Panc1 (cell line): ENCODE measurements at regions not wholly inside any gene's neighbourhood (a gene's known extent, or its start where the extent isn't known, plus 50 kb on each side); places are given as distances from the start of the nearest gene placed in this dataset.

Experiments used
- ATAC-seq: fragments of 200-7000 bp; cut with Tn5 transposase; 2 replicates; pipeline ENCODE4 v1.9.1; 2020; ENCODE audit warnings: mild to moderate bottlenecking, moderate library complexity
- BruUV-seq: library from RNA; stranded (reverse); fragments of 400-500 nt; replicated peaks from 2 replicates; lab custom pipeline; 2021; lab: Mats Ljungman, UMichigan
- CTCF ChIA-PET: fragments of 300-600 bp; sonication (Branson Sonifier 250); formaldehyde crosslinking; loops from one replicate; lab custom pipeline; 2022; ENCODE audit warnings: antibody characterized with exemption; lab: Charles Lee
- POLR2A ChIA-PET: fragments of 300-600 bp; sonication (Branson Sonifier 250); formaldehyde crosslinking; loops from one replicate; lab custom pipeline; 2022; ENCODE audit warnings: antibody characterized with exemption; lab: Charles Lee
- DNase-seq: peaks from one replicate; pipeline ENCODE4 v3.0.0-alpha.2; 2010; ENCODE audit warnings: low read depth, low spot score
- H3K27ac ChIP-seq: 2 replicates; pipeline ENCODE4 v1.5.1; 2011; ENCODE audit warnings: mild to moderate bottlenecking, low read length, inconsistent platforms
- H3K27me3 ChIP-seq: fragments of 200-500 bp; sonication (Bioruptor generic); 2 replicates; pipeline ENCODE4 v1.6.0; 2014; ENCODE audit warnings: low read length, inconsistent platforms; ENCODE audit not compliant: control insufficient read depth, insufficient read depth
- H3K36me3 ChIP-seq: fragments of 200-500 bp; sonication (Bioruptor generic); 2 replicates; pipeline ENCODE4 v1.5.1; 2014; ENCODE audit warnings: inconsistent platforms, mild to moderate bottlenecking, low read length, moderate library complexity; ENCODE audit not compliant: control insufficient read depth, insufficient read depth
- H3K4me1 ChIP-seq: 2 replicates; pipeline ENCODE4 v1.5.1; 2011; ENCODE audit warnings: inconsistent platforms, mild to moderate bottlenecking, low read length, moderate library complexity; ENCODE audit not compliant: control insufficient read depth, insufficient read depth
- H3K4me3 ChIP-seq, 2 experiments: 2 replicates each; pipeline ENCODE4 v1.5.1; 2011 to 2012; ENCODE audit warnings: low read depth in 2 of 2, low read length in 2 of 2, mild to moderate bottlenecking in 2 of 2, inconsistent platforms in 1 of 2, moderate library complexity in 1 of 2
- H3K9me3 ChIP-seq: fragments of 200-500 bp; sonication (Bioruptor generic); 2 replicates; pipeline ENCODE4 v1.5.1; 2014; ENCODE audit warnings: low read depth, mild to moderate bottlenecking, inconsistent platforms, low read length, moderate library complexity; ENCODE audit not compliant: control insufficient read depth, insufficient read depth
- CTCF ChIP-seq: fragments of 450-650 bp; IDR thresholded peaks from 2 replicates; pipeline ENCODE4 v1.5.1; 2017; ENCODE audit warnings: mild to moderate bottlenecking
- POLR2AphosphoS5 ChIP-seq: IDR thresholded peaks from 2 replicates; pipeline ENCODE4 v1.6.1; 2012; ENCODE audit warnings: mild to moderate bottlenecking, low read depth, low read length, moderate library complexity
- REST ChIP-seq, 2 experiments: IDR thresholded peaks; 2 replicates each; pipeline ENCODE4 v1.6.1; 2011 to 2012; ENCODE audit warnings: low read depth in 2 of 2, control low read depth in 1 of 2, low read length in 1 of 2, mild to moderate bottlenecking in 1 of 2, moderate library complexity in 1 of 2; ENCODE audit not compliant: insufficient read depth in 1 of 2
- SIN3A ChIP-seq: IDR thresholded peaks from 2 replicates; pipeline ENCODE4 v1.6.1; 2012; ENCODE audit warnings: low read depth, mild to moderate bottlenecking, low read length, moderate library complexity, borderline replicate concordance; ENCODE audit not compliant: insufficient read depth
- TCF7L2 ChIP-seq: IDR thresholded peaks from 2 replicates; pipeline ENCODE4 v1.6.1; 2011; ENCODE audit warnings: mild to moderate bottlenecking, low read depth, low read length, inconsistent platforms
- in situ Hi-C: cut with HindIII; loops from 2 replicates; pipeline ENCODE4 v1.10.0; 2016; ENCODE audit warnings: low sequenced_read_pairs, low pct_unique_long_range_greater_than_20kb
- intact Hi-C: fragments of 100-400 bp; cut with micrococcal nuclease; formaldehyde crosslinking; loops from one replicate; pipeline ENCODE4 v1.10.0; 2022; ENCODE audit not compliant: unreplicated experiment

- Histone ChIP-seq H3K27ac (no peak overlapping the region), H3K4me3 (no peak overlapping the region), H3K4me1 (no peaks in the 10 kb centered on the region), H3K27me3 (no peaks in the 10 kb centered on the region), H3K9me3 (no peaks in the 10 kb centered on the region), H3K36me3 (no peaks in the 10 kb centered on the region)
- in situ Hi-C loops (no loop called here), intact Hi-C loops (no loop called here)
- BruUV-seq = no TSS peak
- TF ChIP-seq SIN3A (no peak), TCF7L2 (no peak), CTCF (no peak), REST (IDR thresholded peaks at IDR 0.05; ENCODE audit: insufficient read depth in 1 of 2, low read depth in 2 of 2, low read length in 1 of 2) (no peak), POLR2AphosphoS5 (no peak)
- CTCF ChIA-PET = no interaction called here
- POLR2A ChIA-PET = no interaction called here
- no peak for ATAC-seq
- no peak for DNase-seq
These were observed 191.3 kb upstream of the TBX3 start for GRCh38 chr12:114875313-114875712.

GRCh38 chr12:114873656-114874055 lies 189.7 kb upstream of the TBX3 start:
- CTCF ChIA-PET = no interaction called here
- Histone ChIP-seq H3K27ac (no peak overlapping the region), H3K4me1 (no peaks in the 10 kb centered on the region), H3K27me3 (no peaks in the 10 kb centered on the region), H3K36me3 (no peaks in the 10 kb centered on the region), H3K4me3 (no peak overlapping the region), H3K9me3 (no peaks in the 10 kb centered on the region)
- ATAC-seq (no peak), DNase-seq (no peak)
- in situ Hi-C loops = no loop called here
- BruUV-seq = no TSS peak
- TF ChIP-seq POLR2AphosphoS5 (no peak), SIN3A (no peak), TCF7L2 (no peak), CTCF (no peak), REST (IDR thresholded peaks at IDR 0.05; ENCODE audit: insufficient read depth in 1 of 2, low read depth in 2 of 2, low read length in 1 of 2) (no peak)
- POLR2A ChIA-PET = no interaction called here
- intact Hi-C loops = no loop called here
